ENCODE measurements at regions not wholly inside any gene's neighbourhood (a gene's known extent, or its start where the extent isn't known, plus 50 kb on each side); places are given as distances from the start of the nearest gene placed in this dataset.

- DNase-seq (ENCODE audit: low spot score), result no peak
Measured at GRCh38 chr14:98822917-98823316, 449.1 kb downstream of the BCL11B start.

- no peak for DNase-seq (ENCODE audit: low spot score)
Measured at GRCh38 chr14:98826618-98827017, 445.4 kb downstream of the BCL11B start.

GRCh38 chr14:98834119-98834518, 437.9 kb downstream of the BCL11B start:
- DNase-seq (ENCODE audit: low spot score), result no peak

- DNase-seq (ENCODE audit: low spot score), result no peak
Measured at GRCh38 chr14:98835051-98835824, 436.8 kb downstream of the BCL11B start.

GRCh38 chr14:98835825-98836100, 436.2 kb downstream of the BCL11B start:
- DNase-seq (ENCODE audit: low spot score), result no peak

- no peak for DNase-seq (ENCODE audit: low spot score)
Measured at GRCh38 chr14:98840091-98840490, 431.9 kb downstream of the BCL11B start.

- no peak for DNase-seq (ENCODE audit: low spot score)
Measured at GRCh38 chr14:98840511-98840910, 431.5 kb downstream of the BCL11B start.

- DNase-seq (ENCODE audit: low spot score), result no peak
Measured at GRCh38 chr14:98844456-98844855, 427.5 kb downstream of the BCL11B start.

GRCh38 chr14:98847521-98848468, 424.2 kb downstream of the BCL11B start:
- no peak for DNase-seq (ENCODE audit: low spot score)

GRCh38 chr14:98853063-98853729, 418.8 kb downstream of the BCL11B start:
- DNase-seq (ENCODE audit: low spot score), result no peak

- no peak for DNase-seq (ENCODE audit: low spot score)
Measured at GRCh38 chr14:98855926-98856715, 415.9 kb downstream of the BCL11B start.

- no peak for DNase-seq (ENCODE audit: low spot score)
Measured at GRCh38 chr14:98858158-98858557, 413.8 kb downstream of the BCL11B start.

GRCh38 chr14:98858561-98858960, 413.4 kb downstream of the BCL11B start:
- no peak for DNase-seq (ENCODE audit: low spot score)

GRCh38 chr14:98859301-98859700, 412.7 kb downstream of the BCL11B start:
- no peak for DNase-seq (ENCODE audit: low spot score)

- DNase-seq (ENCODE audit: low spot score), result no peak
Measured at GRCh38 chr14:98864211-98864610, 407.8 kb downstream of the BCL11B start.

- no peak for DNase-seq (ENCODE audit: low spot score)
Measured at GRCh38 chr14:98867146-98867545, 404.9 kb downstream of the BCL11B start.

- DNase-seq (ENCODE audit: low spot score), result no peak
Measured at GRCh38 chr14:98867726-98868125, 404.3 kb downstream of the BCL11B start.

- no peak for DNase-seq (ENCODE audit: low spot score)
Measured at GRCh38 chr14:98868866-98869265, 403.1 kb downstream of the BCL11B start.

- DNase-seq (ENCODE audit: low spot score), result no peak
Measured at GRCh38 chr14:98871796-98872195, 400.2 kb downstream of the BCL11B start.

- no peak for DNase-seq (ENCODE audit: low spot score)
Measured at GRCh38 chr14:98877065-98877464, 394.9 kb downstream of the BCL11B start.

GRCh38 chr14:98878282-98878681, 393.7 kb downstream of the BCL11B start:
- DNase-seq (ENCODE audit: low spot score), result no peak

- DNase-seq (ENCODE audit: low spot score), result no peak
Measured at GRCh38 chr14:98886982-98887381, 385.0 kb downstream of the BCL11B start.
